MM.1S (cell line): ENCODE measurements at regions not wholly inside any gene's neighbourhood (a gene's known extent, or its start where the extent isn't known, plus 50 kb on each side); places are given as distances from the start of the nearest gene placed in this dataset.

Experiments used
- DNase-seq: peaks from one replicate; pipeline ENCODE4 v3.0.0-alpha.2; 2015
- H2AFZ ChIP-seq: fragments of 300-600 bp; sonication (generic); 2 replicates; pipeline ENCODE4 v1.6.0; 2016; ENCODE audit warnings: antibody characterized with exemption, low read length
- H3F3A ChIP-seq: fragments of 300-600 bp; sonication (generic); 2 replicates; pipeline ENCODE4 v1.6.1; 2016; ENCODE audit warnings: mild to moderate bottlenecking, antibody characterized with exemption, low read length, moderate library complexity, mixed read lengths; ENCODE audit not compliant: insufficient read depth
- H3K27ac ChIP-seq: fragments of 300-600 bp; sonication (generic); 2 replicates; pipeline ENCODE4 v1.5.1; 2016; ENCODE audit warnings: mild to moderate bottlenecking, low read length
- H3K27me3 ChIP-seq: fragments of 300-600 bp; sonication (generic); replicated peaks from 2 replicates; pipeline ENCODE4 v1.6.0; 2016; ENCODE audit warnings: low read length; ENCODE audit not compliant: insufficient read depth
- H3K36me3 ChIP-seq: fragments of 300-600 bp; sonication (generic); replicated peaks from 2 replicates; pipeline ENCODE4 v1.6.1; 2016; ENCODE audit warnings: mild to moderate bottlenecking, low read length, mixed read lengths; ENCODE audit not compliant: insufficient read depth
- H3K4me1 ChIP-seq: fragments of 300-600 bp; sonication (generic); 2 replicates; pipeline ENCODE4 v1.6.1; 2016; ENCODE audit warnings: low read length, mixed read lengths
- H3K4me2 ChIP-seq: fragments of 300-600 bp; sonication (generic); 2 replicates; pipeline ENCODE4 v1.6.0; 2016; ENCODE audit warnings: low read depth, low read length
- H3K4me3 ChIP-seq: fragments of 300-600 bp; sonication (generic); 2 replicates; pipeline ENCODE4 v1.5.1; 2016; ENCODE audit warnings: low read length, mixed read lengths
- H3K79me2 ChIP-seq: fragments of 300-600 bp; sonication (generic); 2 replicates; pipeline ENCODE4 v1.6.1; 2016; ENCODE audit warnings: mixed run types, low read length, mixed read lengths
- H3K9ac ChIP-seq: fragments of 300-600 bp; sonication (generic); 2 replicates; pipeline ENCODE4 v1.6.1; 2016; ENCODE audit warnings: low read length, mixed read lengths
- H3K9me2 ChIP-seq: fragments of 300-600 bp; sonication (generic); replicated peaks from 2 replicates; pipeline ENCODE4 v1.6.1; 2016; ENCODE audit warnings: mild to moderate bottlenecking, low read length, mixed read lengths; ENCODE audit not compliant: insufficient read depth
- H3K9me3 ChIP-seq: fragments of 300-600 bp; sonication (generic); replicated peaks from 2 replicates; pipeline ENCODE4 v1.6.1; 2016; ENCODE audit warnings: mild to moderate bottlenecking, low read length, mixed read lengths; ENCODE audit not compliant: insufficient read depth
- H4K20me1 ChIP-seq: fragments of 300-600 bp; sonication (generic); 2 replicates; pipeline ENCODE4 v1.6.1; 2016; ENCODE audit warnings: mild to moderate bottlenecking, low read length, moderate library complexity, mixed read lengths; ENCODE audit not compliant: insufficient read depth
- EZH2 ChIP-seq: fragments of 300-600 bp; sonication (generic); optimal IDR thresholded peaks from 2 replicates; pipeline ENCODE3; 2017; ENCODE audit warnings: low read depth, mild to moderate bottlenecking, antibody characterized with exemption, low read length, mixed read lengths
- EZH2phosphoT487 ChIP-seq: fragments of 300-600 bp; sonication (generic); IDR thresholded peaks from 2 replicates; pipeline ENCODE4 v1.6.1; 2018; ENCODE audit warnings: antibody characterized with exemption, low read length
- TF ChIP-seq, protein P1 (sequence below): fragments of 300-600 bp; sonication (generic); IDR thresholded peaks from 2 replicates; pipeline ENCODE4 v1.5.1; 2016; ENCODE audit warnings: antibody characterized with exemption, low read length, mixed read lengths

- Histone ChIP-seq H3K27me3 (no peaks in the 10 kb centered on the region), H3K9me3 (no peaks in the 10 kb centered on the region), H3K9ac (no peak overlapping the region), H3K36me3 (no peaks in the 10 kb centered on the region), H3K4me2 (no peak overlapping the region), H3K27ac (no peak overlapping the region), H3K4me3 (no peak overlapping the region), H4K20me1 (no peaks in the 10 kb centered on the region), H3K9me2 (no peaks in the 10 kb centered on the region), H3K4me1 (no peaks in the 10 kb centered on the region), H3F3A (no peaks in the 10 kb centered on the region), H2AFZ (no peak overlapping the region), H3K79me2 (no peaks in the 10 kb centered on the region)
- TF ChIP-seq EZH2phosphoT487, result no peak
- TF ChIP-seq, protein P1, sequence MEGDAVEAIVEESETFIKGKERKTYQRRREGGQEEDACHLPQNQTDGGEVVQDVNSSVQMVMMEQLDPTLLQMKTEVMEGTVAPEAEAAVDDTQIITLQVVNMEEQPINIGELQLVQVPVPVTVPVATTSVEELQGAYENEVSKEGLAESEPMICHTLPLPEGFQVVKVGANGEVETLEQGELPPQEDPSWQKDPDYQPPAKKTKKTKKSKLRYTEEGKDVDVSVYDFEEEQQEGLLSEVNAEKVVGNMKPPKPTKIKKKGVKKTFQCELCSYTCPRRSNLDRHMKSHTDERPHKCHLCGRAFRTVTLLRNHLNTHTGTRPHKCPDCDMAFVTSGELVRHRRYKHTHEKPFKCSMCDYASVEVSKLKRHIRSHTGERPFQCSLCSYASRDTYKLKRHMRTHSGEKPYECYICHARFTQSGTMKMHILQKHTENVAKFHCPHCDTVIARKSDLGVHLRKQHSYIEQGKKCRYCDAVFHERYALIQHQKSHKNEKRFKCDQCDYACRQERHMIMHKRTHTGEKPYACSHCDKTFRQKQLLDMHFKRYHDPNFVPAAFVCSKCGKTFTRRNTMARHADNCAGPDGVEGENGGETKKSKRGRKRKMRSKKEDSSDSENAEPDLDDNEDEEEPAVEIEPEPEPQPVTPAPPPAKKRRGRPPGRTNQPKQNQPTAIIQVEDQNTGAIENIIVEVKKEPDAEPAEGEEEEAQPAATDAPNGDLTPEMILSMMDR, result no peak
- no peak for TF ChIP-seq EZH2
- no peak for DNase-seq
Measured at GRCh38 chr1:222948079-222948478, 133.2 kb downstream of the DISP1 start.

DNA sequence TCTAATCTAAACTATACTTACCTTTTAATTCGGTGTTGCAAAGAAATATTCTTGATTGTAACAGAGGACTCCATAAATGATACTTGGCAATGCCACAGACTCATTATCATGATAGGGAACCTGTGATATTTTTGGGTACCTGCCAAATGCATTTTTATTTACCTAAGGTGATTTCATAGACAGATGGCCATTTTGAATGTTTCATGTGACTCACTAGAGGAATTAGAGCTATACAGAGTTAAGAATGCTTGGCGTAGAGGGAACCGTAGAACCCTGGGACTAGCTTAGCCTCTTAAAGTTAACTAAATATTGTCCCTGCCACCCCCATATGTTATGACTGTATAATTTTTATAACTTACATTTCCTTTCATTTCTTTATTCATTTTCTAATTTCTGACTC, 136.1 kb downstream of the DISP1 start:
- Histone ChIP-seq H3K27me3 (no peaks in the 10 kb centered on the region), H3K36me3 (no peaks in the 10 kb centered on the region), H3K4me2 (no peak overlapping the region), H3K79me2 (no peaks in the 10 kb centered on the region), H3K9me2 (no peaks in the 10 kb centered on the region), H3K27ac (no peak overlapping the region), H3K9ac (no peak overlapping the region), H3K9me3 (no peaks in the 10 kb centered on the region), H3F3A (no peaks in the 10 kb centered on the region), H2AFZ (no peak overlapping the region), H3K4me1 (no peaks in the 10 kb centered on the region), H3K4me3 (no peak overlapping the region), H4K20me1 (no peaks in the 10 kb centered on the region)
- no peak for DNase-seq
- TF ChIP-seq, protein P1, result no peak
- TF ChIP-seq EZH2, result no peak
- no peak for TF ChIP-seq EZH2phosphoT487

GRCh38 chr1:222953585-222953984, 138.7 kb downstream of the DISP1 start:
- Histone ChIP-seq H3F3A (no peaks in the 10 kb centered on the region), H3K36me3 (no peaks in the 10 kb centered on the region), H3K4me3 (no peak overlapping the region), H3K9ac (no peak overlapping the region), H3K27ac (no peak overlapping the region), H3K79me2 (no peaks in the 10 kb centered on the region), H3K9me3 (no peaks in the 10 kb centered on the region), H3K4me2 (no peak overlapping the region), H3K4me1 (no peaks in the 10 kb centered on the region), H4K20me1 (no peaks in the 10 kb centered on the region), H3K27me3 (no peaks in the 10 kb centered on the region), H2AFZ (no peak overlapping the region), H3K9me2 (no peaks in the 10 kb centered on the region)
- TF ChIP-seq EZH2phosphoT487, result no peak
- no peak for TF ChIP-seq EZH2
- TF ChIP-seq, protein P1, result no peak
- no peak for DNase-seq

DNA sequence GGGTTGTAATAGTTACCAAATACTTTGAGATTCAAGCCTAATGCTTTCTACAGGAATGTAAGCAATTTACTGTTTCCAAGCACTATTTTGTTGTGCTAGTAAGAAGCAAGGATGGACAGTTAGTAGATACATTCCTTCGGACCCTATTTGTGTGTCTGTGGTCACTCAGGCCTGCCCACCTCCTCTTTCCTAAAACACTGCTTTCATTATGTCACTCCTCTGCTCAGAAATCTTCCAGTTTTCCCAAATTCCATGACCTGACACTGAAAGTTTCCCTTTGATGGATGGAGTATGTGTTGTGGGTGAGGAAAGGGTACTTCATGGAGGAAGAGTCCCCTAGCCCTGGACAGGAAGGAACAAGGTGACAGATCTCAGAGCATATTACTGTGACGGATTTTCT, 141.1 kb downstream of the DISP1 start:
- no peaks in the 10 kb centered on the region for H3K9me3 ChIP-seq
- H4K20me1 ChIP-seq, result no peaks in the 10 kb centered on the region
- no peak overlapping the region for H2AFZ ChIP-seq
- no peaks in the 10 kb centered on the region for H3K27me3 ChIP-seq
- H3K79me2 ChIP-seq, result no peaks in the 10 kb centered on the region
- H3K4me2 ChIP-seq, result no peak overlapping the region
- TF ChIP-seq EZH2phosphoT487 (no peak), EZH2 (no peak)
- TF ChIP-seq, protein P1, result no peak
- H3K4me3 ChIP-seq, result no peak overlapping the region
- H3F3A ChIP-seq, result no peaks in the 10 kb centered on the region
- no peak for DNase-seq
- H3K27ac ChIP-seq, result no peak overlapping the region
- no peak overlapping the region for H3K9ac ChIP-seq
- no peaks in the 10 kb centered on the region for H3K4me1 ChIP-seq
- no peaks in the 10 kb centered on the region for H3K36me3 ChIP-seq
- no peaks in the 10 kb centered on the region for H3K9me2 ChIP-seq
